ENCODE measurements at regions not wholly inside any gene's neighbourhood (a gene's known extent, or its start where the extent isn't known, plus 50 kb on each side); places are given as distances from the start of the nearest gene placed in this dataset.
"Not testable (repeated sequence)": the region's sequence is repeated elsewhere in the genome, so short reads cannot be mapped to it uniquely, and the experiment has no call there.

- H3K36me3 ChIP-seq (ENCODE audit: insufficient read depth in 1 of 2, low read depth in 1 of 2): no peaks in the 10 kb centered on the region
- intact Hi-C loops (cut with DNase I): no loop called here
- ATAC-seq: no peak
- H3K9me3 ChIP-seq: no peaks in the 10 kb centered on the region
- DNase-seq: no peak
- no peak overlapping the region for H3K27ac ChIP-seq
- 39 to 62% (median 40%) methylated on average over 1 of the region's 1 CpG for WGBS, 3 donors
- TF ChIP-seq, protein P1, sequence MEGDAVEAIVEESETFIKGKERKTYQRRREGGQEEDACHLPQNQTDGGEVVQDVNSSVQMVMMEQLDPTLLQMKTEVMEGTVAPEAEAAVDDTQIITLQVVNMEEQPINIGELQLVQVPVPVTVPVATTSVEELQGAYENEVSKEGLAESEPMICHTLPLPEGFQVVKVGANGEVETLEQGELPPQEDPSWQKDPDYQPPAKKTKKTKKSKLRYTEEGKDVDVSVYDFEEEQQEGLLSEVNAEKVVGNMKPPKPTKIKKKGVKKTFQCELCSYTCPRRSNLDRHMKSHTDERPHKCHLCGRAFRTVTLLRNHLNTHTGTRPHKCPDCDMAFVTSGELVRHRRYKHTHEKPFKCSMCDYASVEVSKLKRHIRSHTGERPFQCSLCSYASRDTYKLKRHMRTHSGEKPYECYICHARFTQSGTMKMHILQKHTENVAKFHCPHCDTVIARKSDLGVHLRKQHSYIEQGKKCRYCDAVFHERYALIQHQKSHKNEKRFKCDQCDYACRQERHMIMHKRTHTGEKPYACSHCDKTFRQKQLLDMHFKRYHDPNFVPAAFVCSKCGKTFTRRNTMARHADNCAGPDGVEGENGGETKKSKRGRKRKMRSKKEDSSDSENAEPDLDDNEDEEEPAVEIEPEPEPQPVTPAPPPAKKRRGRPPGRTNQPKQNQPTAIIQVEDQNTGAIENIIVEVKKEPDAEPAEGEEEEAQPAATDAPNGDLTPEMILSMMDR (IDR thresholded peaks at IDR 0.05): no peak
- H3K4me3 ChIP-seq: no peak overlapping the region
- no peaks in the 10 kb centered on the region for H3K27me3 ChIP-seq (ENCODE audit: insufficient read depth in 3 of 3, low read length in 2 of 3)
- no peaks in the 10 kb centered on the region for H3K4me1 ChIP-seq
These were observed 501.9 kb downstream of the TMEM135 start for GRCh38 chr11:87539596-87539995.

DNA sequence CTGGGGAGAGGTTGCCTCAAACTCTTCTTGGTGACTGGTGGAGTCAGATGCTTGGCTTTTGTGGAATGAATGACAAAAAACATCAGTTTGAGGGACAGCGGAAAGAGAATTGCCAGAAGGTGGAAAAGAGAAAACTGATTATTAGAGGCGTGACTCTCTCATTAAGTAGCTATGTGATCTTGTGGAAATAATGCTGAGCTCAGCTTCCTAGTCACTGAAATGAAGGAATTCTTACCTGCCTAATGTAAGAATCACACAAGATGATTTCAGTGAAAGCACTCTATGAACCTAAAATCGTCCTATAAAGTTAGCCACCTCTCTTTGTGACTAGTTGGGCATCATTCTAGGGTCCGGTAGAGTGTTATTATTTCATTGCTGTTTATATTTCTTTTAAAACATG is 498.8 kb downstream of the TMEM135 start:
- Histone ChIP-seq H3K4me1 (no peaks in the 10 kb centered on the region), H3K9me3 (no peaks in the 10 kb centered on the region), H3K4me3 (no peak overlapping the region), H3K27ac (no peak overlapping the region), H3K36me3 (ENCODE audit: insufficient read depth in 1 of 2, low read depth in 1 of 2) (no peaks in the 10 kb centered on the region), H3K27me3 (ENCODE audit: insufficient read depth in 3 of 3, low read length in 2 of 3) (no peaks in the 10 kb centered on the region)
- ATAC-seq (no peak), DNase-seq (no peak)
- TF ChIP-seq, protein P1 (IDR thresholded peaks at IDR 0.05): no peak
- WGBS, 3 donors: 75 to 91% (median 85%) methylated on average over 4 of the region's 4 CpGs
- intact Hi-C loops (cut with DNase I): no loop called here

- H3K4me3 ChIP-seq: no peak overlapping the region
- TF ChIP-seq, protein P1 (IDR thresholded peaks at IDR 0.05): no peak
- no peaks in the 10 kb centered on the region for H3K4me1 ChIP-seq
- ATAC-seq (no peak), DNase-seq (no peak)
- H3K27me3 ChIP-seq (ENCODE audit: insufficient read depth in 3 of 3, low read length in 2 of 3): no peaks in the 10 kb centered on the region
- no peak overlapping the region for H3K27ac ChIP-seq
- intact Hi-C loops (cut with DNase I): no loop called here
- WGBS, 3 donors: 83 to 87% (median 86%) methylated on average over 2 of the region's 2 CpGs
- H3K36me3 ChIP-seq (ENCODE audit: insufficient read depth in 1 of 2, low read depth in 1 of 2): no peaks in the 10 kb centered on the region
- no peaks in the 10 kb centered on the region for H3K9me3 ChIP-seq
These were observed 498.3 kb downstream of the TMEM135 start for GRCh38 chr11:87536016-87536415.

- TF ChIP-seq, protein P1 (IDR thresholded peaks at IDR 0.05): no peak
- Histone ChIP-seq H3K9me3 (no peaks in the 10 kb centered on the region), H3K36me3 (ENCODE audit: insufficient read depth in 1 of 2, low read depth in 1 of 2) (no peaks in the 10 kb centered on the region), H3K27me3 (ENCODE audit: insufficient read depth in 3 of 3, low read length in 2 of 3) (no peaks in the 10 kb centered on the region), H3K4me3 (no peak overlapping the region), H3K27ac (no peak overlapping the region), H3K4me1 (no peaks in the 10 kb centered on the region)
- ATAC-seq: no peak
- WGBS, 3 donors: 70 to 74% (median 74%) methylated on average over 4 of the region's 4 CpGs
- intact Hi-C loops (cut with DNase I): no loop called here
- no peak for DNase-seq
These were observed 497.8 kb downstream of the TMEM135 start for GRCh38 chr11:87535513-87535912.

DNA sequence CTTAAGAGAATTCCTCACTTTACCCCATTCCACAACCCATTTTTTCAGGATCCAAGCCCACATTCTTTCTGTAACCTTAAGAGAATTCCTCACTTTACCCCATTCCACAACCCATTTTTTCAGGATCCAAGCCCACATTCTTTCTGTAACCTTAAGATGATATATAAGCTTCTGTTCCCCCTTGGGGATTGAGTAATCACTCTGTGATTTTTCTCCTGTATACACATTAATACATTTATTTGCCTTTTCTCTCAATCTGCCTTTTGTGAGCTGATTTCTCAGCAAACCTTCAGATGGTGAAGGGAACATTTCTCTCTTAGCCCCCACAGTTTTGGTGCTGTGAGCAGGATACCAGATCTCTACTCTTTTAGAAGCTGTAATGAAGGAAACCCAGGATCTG is 494.1 kb downstream of the TMEM135 start:
- intact Hi-C loops (cut with DNase I); H3K4me3 ChIP-seq; H3K4me1 ChIP-seq; H3K9me3 ChIP-seq; DNase-seq; H3K36me3 ChIP-seq (ENCODE audit: insufficient read depth in 1 of 2, low read depth in 1 of 2); ATAC-seq; H3K27me3 ChIP-seq (ENCODE audit: insufficient read depth in 3 of 3, low read length in 2 of 3); H3K27ac ChIP-seq: not testable (repeated sequence)

Data from psoas muscle (tissue), 7 donors.